ELF-1 (cell line): ENCODE measurements at regions not wholly inside any gene's neighbourhood (a gene's known extent, or its start where the extent isn't known, plus 50 kb on each side); places are given as distances from the start of the nearest gene placed in this dataset.
"Not testable (repeated sequence)": the region's sequence is repeated elsewhere in the genome, so short reads cannot be mapped to it uniquely, and the experiment has no call there.

Source experiments
- DNase-seq: peaks from one replicate; pipeline ENCODE4 v3.0.0-alpha.2; 2016; ENCODE audit warnings: low read depth, low spot score

- no peak for DNase-seq
Measured at GRCh38 chr6:168177103-168177891, 98.3 kb upstream of the FRMD1 start.

- DNase-seq: peak; percentile 57
Measured at GRCh38 chr6:168171673-168172353, 92.8 kb upstream of the FRMD1 start.

GRCh38 chr6:168170841-168171601 lies 92.0 kb upstream of the FRMD1 start:
- no peak for DNase-seq

GRCh38 chr6:168169624-168170023 lies 90.6 kb upstream of the FRMD1 start:
- no peak for DNase-seq

- DNase-seq: not testable (repeated sequence)
Measured at GRCh38 chr6:168168936-168169335, 89.9 kb upstream of the FRMD1 start.

- DNase-seq: not testable (repeated sequence)
Measured at GRCh38 chr6:168168330-168168729, 89.3 kb upstream of the FRMD1 start.

GRCh38 chr6:168167431-168168315 lies 88.7 kb upstream of the FRMD1 start:
- DNase-seq: no peak

GRCh38 chr6:168166627-168167026 lies 87.6 kb upstream of the FRMD1 start:
- DNase-seq: no peak

GRCh38 chr6:168165891-168166290 lies 86.9 kb upstream of the FRMD1 start:
- DNase-seq: no peak

GRCh38 chr6:168165373-168165772 lies 86.4 kb upstream of the FRMD1 start:
- DNase-seq: no peak

GRCh38 chr6:168164462-168165061 lies 85.5 kb upstream of the FRMD1 start:
- DNase-seq: no peak

- DNase-seq: peak; percentile 81
Measured at GRCh38 chr6:168163096-168163731, 84.2 kb upstream of the FRMD1 start.

- no peak for DNase-seq
Measured at GRCh38 chr6:168162366-168162765, 83.4 kb upstream of the FRMD1 start.

GRCh38 chr6:168161371-168161750 lies 82.3 kb upstream of the FRMD1 start:
- no peak for DNase-seq

- DNase-seq: no peak
Measured at GRCh38 chr6:168160506-168161370, 81.7 kb upstream of the FRMD1 start.

- DNase-seq: no peak
Measured at GRCh38 chr6:168159506-168159905, 80.5 kb upstream of the FRMD1 start.

GRCh38 chr6:168158980-168159349 lies 80.0 kb upstream of the FRMD1 start:
- DNase-seq: no peak

- DNase-seq: no peak
Measured at GRCh38 chr6:168158213-168158979, 79.4 kb upstream of the FRMD1 start.
